ENCODE measurements at regions not wholly inside any gene's neighbourhood (a gene's known extent, or its start where the extent isn't known, plus 50 kb on each side); places are given as distances from the start of the nearest gene placed in this dataset.
"Not testable (repeated sequence)": the region's sequence is repeated elsewhere in the genome, so short reads cannot be mapped to it uniquely, and the experiment has no call there.

DNA sequence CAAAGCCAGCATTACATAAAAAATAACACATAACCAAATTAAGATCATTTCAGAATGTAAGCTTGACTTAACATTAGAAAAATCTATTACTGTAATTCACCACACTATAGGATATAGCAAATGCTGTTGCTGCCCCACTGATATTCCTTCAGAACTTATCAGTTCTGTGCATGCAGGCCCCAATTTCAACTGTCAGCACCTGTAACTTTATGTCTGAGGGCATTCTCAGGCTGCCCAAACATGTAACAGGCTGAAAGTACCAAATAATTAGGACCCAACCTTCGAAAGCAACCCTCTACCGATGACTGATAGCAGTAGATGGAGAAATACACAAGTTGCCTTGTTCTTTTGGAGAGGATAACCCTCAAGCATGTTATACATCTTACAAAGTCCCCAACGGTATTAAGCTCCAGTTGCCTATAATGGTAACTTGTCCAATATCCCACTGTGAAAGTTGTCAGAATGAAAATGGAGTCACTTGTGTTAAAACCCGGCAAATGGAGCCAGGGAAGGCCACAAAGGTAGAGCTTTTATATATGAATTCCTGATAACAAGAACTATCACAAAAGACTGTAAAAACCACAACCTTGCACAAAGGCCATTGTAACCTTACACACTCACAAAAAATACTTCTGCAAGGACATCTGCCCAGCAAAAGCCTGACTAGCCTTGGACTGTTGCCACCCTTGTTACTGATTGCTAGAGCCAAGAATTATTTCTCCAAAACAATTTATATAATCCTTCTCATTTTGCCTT lies 66.9 kb upstream of the ZNF746 start:
- FAIRE-seq, result no peak

- no peak for FAIRE-seq
Observed at GRCh38 chr7:149562602-149563001, 65.0 kb upstream of the ZNF746 start.

DNA sequence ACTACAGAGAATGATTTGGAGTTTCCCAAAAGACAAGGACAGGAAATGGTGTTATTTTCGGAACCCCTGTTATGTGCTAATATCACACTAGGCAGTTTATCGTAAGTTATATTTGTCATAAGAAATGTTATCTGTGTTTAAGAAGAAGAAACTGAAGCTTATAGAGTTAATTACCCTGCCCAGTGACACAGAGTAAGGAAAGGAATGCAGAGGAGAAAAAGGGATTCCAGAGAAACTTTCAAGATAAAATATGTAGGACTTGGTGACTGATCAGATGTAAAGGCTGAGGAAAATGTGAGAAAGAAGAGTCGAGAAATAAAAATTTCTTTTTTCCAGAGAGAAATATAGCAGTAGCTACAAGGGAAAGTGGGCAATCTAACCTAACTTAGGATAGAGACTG lies 63.5 kb upstream of the ZNF746 start:
- FAIRE-seq, result no peak

- FAIRE-seq, result no peak
Observed at GRCh38 chr7:149559711-149560110, 62.1 kb upstream of the ZNF746 start.

GRCh38 chr7:149558149-149558861 lies 60.7 kb upstream of the ZNF746 start:
- FAIRE-seq, result no peak

GRCh38 chr7:149556525-149556924 lies 58.9 kb upstream of the ZNF746 start:
- FAIRE-seq, result not testable (repeated sequence)

DNA sequence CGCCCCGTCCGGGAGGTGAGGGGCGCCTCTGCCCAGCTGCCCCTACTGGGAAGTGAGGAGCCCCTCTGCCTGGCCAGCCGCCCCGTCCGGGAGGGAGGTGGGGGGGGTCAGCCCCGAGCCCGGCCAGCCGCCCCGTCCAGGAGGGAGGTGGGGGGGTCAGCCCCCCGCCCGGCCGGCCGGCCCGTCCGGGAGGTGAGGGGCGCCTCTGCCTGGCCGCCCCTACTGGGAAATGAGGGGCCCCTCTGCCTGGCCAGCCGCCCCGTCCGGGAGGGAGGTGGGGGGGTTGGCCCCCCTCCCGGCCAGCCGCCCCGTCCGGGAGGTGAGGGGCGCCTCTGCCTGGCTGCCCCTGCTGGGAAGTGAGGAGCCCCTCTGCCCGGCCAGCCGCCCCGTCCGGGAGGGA lies 57.2 kb upstream of the ZNF746 start:
- FAIRE-seq, result not testable (repeated sequence)

DNA sequence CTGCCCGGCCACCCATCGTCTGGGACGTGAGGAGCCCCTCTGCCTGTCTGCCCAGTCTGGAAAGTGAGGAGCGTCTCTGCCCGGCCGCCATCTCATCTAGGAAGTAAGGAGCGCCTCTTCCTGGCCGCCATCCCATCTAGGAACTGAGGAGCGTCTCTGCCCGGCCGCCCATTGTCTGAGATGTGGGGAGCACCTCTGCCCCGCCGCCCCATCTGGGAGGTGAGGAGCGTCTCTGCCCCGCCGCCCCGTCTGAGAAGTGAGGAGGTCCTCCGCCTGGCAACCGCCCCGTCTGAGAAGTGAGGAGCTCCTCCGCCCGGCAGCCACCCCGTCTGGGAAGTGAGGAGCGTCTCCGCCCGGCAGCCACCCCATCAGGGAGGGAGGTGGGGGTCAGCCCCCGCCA lies 56.4 kb upstream of the ZNF746 start:
- FAIRE-seq, result not testable (repeated sequence)

GRCh38 chr7:149552799-149553198 lies 55.2 kb upstream of the ZNF746 start:
- FAIRE-seq, result no peak

Measured in TTC549 (cell line).